ENCODE measurements at regions not wholly inside any gene's neighbourhood (a gene's known extent, or its start where the extent isn't known, plus 50 kb on each side); places are given as distances from the start of the nearest gene placed in this dataset.

DNA sequence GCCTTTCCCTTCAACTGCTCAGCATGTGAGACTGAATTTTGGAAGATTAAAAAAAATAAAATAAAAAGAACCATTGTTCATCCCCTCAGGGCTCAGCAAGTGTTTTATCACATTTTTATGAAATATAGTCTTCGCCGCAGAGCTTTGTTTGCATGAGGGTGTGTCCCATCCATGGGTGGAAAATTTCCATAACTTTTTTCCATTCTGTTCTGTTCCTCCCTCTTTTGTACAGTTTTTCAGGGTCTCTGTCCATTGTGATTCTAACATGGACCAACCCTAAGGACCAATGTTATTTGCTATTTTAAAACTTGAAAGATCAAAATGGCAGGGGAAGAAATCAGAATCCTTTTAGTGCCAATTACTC, 213.3 kb upstream of the SGK1 start:
- TF ChIP-seq, protein P1, sequence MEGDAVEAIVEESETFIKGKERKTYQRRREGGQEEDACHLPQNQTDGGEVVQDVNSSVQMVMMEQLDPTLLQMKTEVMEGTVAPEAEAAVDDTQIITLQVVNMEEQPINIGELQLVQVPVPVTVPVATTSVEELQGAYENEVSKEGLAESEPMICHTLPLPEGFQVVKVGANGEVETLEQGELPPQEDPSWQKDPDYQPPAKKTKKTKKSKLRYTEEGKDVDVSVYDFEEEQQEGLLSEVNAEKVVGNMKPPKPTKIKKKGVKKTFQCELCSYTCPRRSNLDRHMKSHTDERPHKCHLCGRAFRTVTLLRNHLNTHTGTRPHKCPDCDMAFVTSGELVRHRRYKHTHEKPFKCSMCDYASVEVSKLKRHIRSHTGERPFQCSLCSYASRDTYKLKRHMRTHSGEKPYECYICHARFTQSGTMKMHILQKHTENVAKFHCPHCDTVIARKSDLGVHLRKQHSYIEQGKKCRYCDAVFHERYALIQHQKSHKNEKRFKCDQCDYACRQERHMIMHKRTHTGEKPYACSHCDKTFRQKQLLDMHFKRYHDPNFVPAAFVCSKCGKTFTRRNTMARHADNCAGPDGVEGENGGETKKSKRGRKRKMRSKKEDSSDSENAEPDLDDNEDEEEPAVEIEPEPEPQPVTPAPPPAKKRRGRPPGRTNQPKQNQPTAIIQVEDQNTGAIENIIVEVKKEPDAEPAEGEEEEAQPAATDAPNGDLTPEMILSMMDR (IDR thresholded peaks at IDR 0.05), result no peak
- no peak for TF ChIP-seq EP300 (IDR thresholded peaks at IDR 0.05)
- no peak for TF ChIP-seq POLR2A (IDR thresholded peaks at IDR 0.05; ENCODE audit: low read depth)

Measured in esophagus muscularis mucosa (tissue), 4 donors.